Mesendoderm (in vitro differentiated cells): ENCODE measurements at regions not wholly inside any gene's neighbourhood (a gene's known extent, or its start where the extent isn't known, plus 50 kb on each side); places are given as distances from the start of the nearest gene placed in this dataset.

Experiments
- DNase-seq: peaks from one replicate; pipeline ENCODE4 v3.0.0; 2013
- H2AK5ac ChIP-seq: 2 replicates; pipeline ENCODE4 v1.6.1; 2013; ENCODE audit warnings: low read length, inconsistent platforms
- H2BK120ac ChIP-seq: 2 replicates; pipeline ENCODE4 v1.6.1; 2013; ENCODE audit warnings: low read depth, mild to moderate bottlenecking, low read length, moderate library complexity, mixed read lengths
- H2BK15ac ChIP-seq: replicated peaks from 2 replicates; pipeline ENCODE4 v1.6.1; 2013; ENCODE audit warnings: low read depth, mild to moderate bottlenecking, moderate library complexity
- H2BK5ac ChIP-seq: 2 replicates; pipeline ENCODE4 v1.6.1; 2013; ENCODE audit warnings: low read length, inconsistent platforms
- H3K18ac ChIP-seq: 2 replicates; pipeline ENCODE4 v1.6.1; 2013; ENCODE audit warnings: mild to moderate bottlenecking, low read length, mixed read lengths
- H3K23ac ChIP-seq: one replicate; pipeline ENCODE4 v1.6.1; 2013; ENCODE audit warnings: low read length
- H3K27ac ChIP-seq: 2 replicates; pipeline ENCODE4 v1.5.1; 2013; ENCODE audit warnings: low read depth, mild to moderate bottlenecking, inconsistent platforms, low read length, moderate library complexity
- H3K27me3 ChIP-seq: 2 replicates; pipeline ENCODE4 v1.6.1; 2013; ENCODE audit warnings: low read length, control low read depth, mild to moderate bottlenecking, inconsistent platforms; ENCODE audit not compliant: insufficient read depth, poor library complexity
- H3K36me3 ChIP-seq: 2 replicates; pipeline ENCODE4 v1.6.1; 2013; ENCODE audit warnings: low read length, inconsistent platforms; ENCODE audit not compliant: control insufficient read depth, insufficient read depth
- H3K4ac ChIP-seq: one replicate; pipeline ENCODE4 v1.6.1; 2013; ENCODE audit warnings: low read depth, mild to moderate bottlenecking, low read length, moderate library complexity
- H3K4me1 ChIP-seq: 2 replicates; pipeline ENCODE4 v1.6.1; 2013; ENCODE audit warnings: low read depth, low read length, inconsistent platforms; ENCODE audit not compliant: control insufficient read depth
- H3K4me2 ChIP-seq: 2 replicates; pipeline ENCODE4 v1.6.1; 2013; ENCODE audit warnings: low read length
- H3K4me3 ChIP-seq: 2 replicates; pipeline ENCODE4 v1.5.1; 2013; ENCODE audit warnings: mild to moderate bottlenecking, low read length
- H3K56ac ChIP-seq: one replicate; pipeline ENCODE4 v1.6.1; 2013; ENCODE audit warnings: low read length
- H3K79me1 ChIP-seq: 2 replicates; pipeline ENCODE4 v1.6.1; 2013; ENCODE audit warnings: low read length, inconsistent platforms
- H3K79me2 ChIP-seq: 2 replicates; pipeline ENCODE4 v1.6.1; 2013; ENCODE audit warnings: mild to moderate bottlenecking, low read length; ENCODE audit not compliant: control insufficient read depth, insufficient read depth
- H3K9ac ChIP-seq: 2 replicates; pipeline ENCODE4 v1.6.1; 2013; ENCODE audit warnings: low read length, inconsistent platforms
- H4K5ac ChIP-seq: one replicate; pipeline ENCODE4 v1.6.1; 2013; ENCODE audit warnings: low read length
- H4K8ac ChIP-seq: one replicate; pipeline ENCODE4 v1.6.1; 2013; ENCODE audit warnings: low read depth, mild to moderate bottlenecking, control low read depth, low read length, moderate library complexity
- WGBS: extraction: QIAGEN DNeasy Blood & Tissue Kit; methylation state at CpG from one replicate; pipeline ENCODE4 v1.1.7; 2013; ENCODE audit warnings: low lambda C conversion rate, missing lambda C conversion rate; ENCODE audit not compliant: insufficient coverage; ENCODE audit errors: extremely low coverage; 5-methylcytosine and 5-hydroxymethylcytosine counted together

- Histone ChIP-seq H4K8ac (no peak overlapping the region), H3K4me2 (no peak overlapping the region), H3K27ac (no peak overlapping the region), H3K79me2 (no peaks in the 10 kb centered on the region), H3K18ac (no peak overlapping the region), H3K79me1 (no peaks in the 10 kb centered on the region), H4K5ac (no peak overlapping the region), H3K56ac (no peak overlapping the region), H3K27me3 (no peaks in the 10 kb centered on the region), H3K36me3 (no peaks in the 10 kb centered on the region), H3K4me3 (no peak overlapping the region), H2BK120ac (no peak overlapping the region), H3K4ac (no peak overlapping the region), H2BK5ac (no peak overlapping the region), H3K9ac (no peak overlapping the region), H3K4me1 (no peaks in the 10 kb centered on the region), H2BK15ac (no peak overlapping the region), H3K23ac (no peak overlapping the region), H2AK5ac (no peak overlapping the region)
- no CpG with 5 or more reads among the region's 4 CpGs for WGBS
- peak; percentile 32 for DNase-seq
Measured at GRCh38 chr1:222865718-222866117, 50.9 kb downstream of the DISP1 start.

GRCh38 chr1:222867316-222867715 lies 52.5 kb downstream of the DISP1 start:
- Histone ChIP-seq H3K4me1 (no peaks in the 10 kb centered on the region), H3K4ac (no peak overlapping the region), H3K79me1 (no peaks in the 10 kb centered on the region), H3K27ac (no peak overlapping the region), H3K4me3 (no peak overlapping the region), H4K5ac (no peak overlapping the region), H2AK5ac (no peak overlapping the region), H4K8ac (no peak overlapping the region), H3K79me2 (no peaks in the 10 kb centered on the region), H3K9ac (no peak overlapping the region), H2BK5ac (no peak overlapping the region), H3K27me3 (no peaks in the 10 kb centered on the region), H3K18ac (no peak overlapping the region), H2BK120ac (no peak overlapping the region), H3K4me2 (no peak overlapping the region), H3K36me3 (no peaks in the 10 kb centered on the region), H3K56ac (no peak overlapping the region), H2BK15ac (no peak overlapping the region), H3K23ac (no peak overlapping the region)
- WGBS: no CpG with 5 or more reads among the region's 1 CpG
- DNase-seq: no peak

GRCh38 chr1:222876182-222876581 lies 61.3 kb downstream of the DISP1 start:
- no CpG with 5 or more reads among the region's 1 CpG for whole genome bisulfite sequencing

GRCh38 chr1:222877854-222878253 lies 63.0 kb downstream of the DISP1 start:
- no peak overlapping the region for H2AK5ac ChIP-seq
- no peak overlapping the region for H2BK5ac ChIP-seq
- H3K9ac ChIP-seq: no peak overlapping the region
- H3K79me1 ChIP-seq: no peaks in the 10 kb centered on the region
- no peaks in the 10 kb centered on the region for H3K27me3 ChIP-seq
- H3K79me2 ChIP-seq: no peaks in the 10 kb centered on the region
- no peak overlapping the region for H3K4ac ChIP-seq
- peak; percentile 10 for DNase-seq
- H3K27ac ChIP-seq: no peak overlapping the region
- H3K4me1 ChIP-seq: no peaks in the 10 kb centered on the region
- WGBS: no CpG with 5 or more reads among the region's 2 CpGs
- H3K4me2 ChIP-seq: no peak overlapping the region
- H2BK15ac ChIP-seq: no peak overlapping the region
- H2BK120ac ChIP-seq: no peak overlapping the region
- H4K5ac ChIP-seq: no peak overlapping the region
- no peak overlapping the region for H4K8ac ChIP-seq
- H3K23ac ChIP-seq: no peak overlapping the region
- H3K56ac ChIP-seq: no peak overlapping the region
- H3K4me3 ChIP-seq: no peak overlapping the region
- no peak overlapping the region for H3K18ac ChIP-seq
- no peaks in the 10 kb centered on the region for H3K36me3 ChIP-seq

More at GRCh38 chr1:222876182-222876581, 61.3 kb downstream of the DISP1 start:
- Histone ChIP-seq H3K4ac (no peak overlapping the region), H2BK5ac (no peak overlapping the region), H3K79me2 (no peaks in the 10 kb centered on the region), H2BK15ac (no peak overlapping the region), H3K79me1 (no peaks in the 10 kb centered on the region), H2BK120ac (no peak overlapping the region), H4K8ac (no peak overlapping the region), H3K23ac (no peak overlapping the region), H3K18ac (no peak overlapping the region), H3K27me3 (no peaks in the 10 kb centered on the region), H3K56ac (no peak overlapping the region), H3K4me1 (no peaks in the 10 kb centered on the region), H3K4me2 (no peak overlapping the region), H3K4me3 (no peak overlapping the region), H3K27ac (no peak overlapping the region), H3K36me3 (no peaks in the 10 kb centered on the region), H4K5ac (no peak overlapping the region), H3K9ac (no peak overlapping the region), H2AK5ac (no peak overlapping the region)
- DNase-seq: no peak

GRCh38 chr1:222880587-222880986 lies 65.7 kb downstream of the DISP1 start:
- no peak overlapping the region for H4K5ac ChIP-seq
- no peak overlapping the region for H2AK5ac ChIP-seq
- no peak overlapping the region for H3K23ac ChIP-seq
- H3K9ac ChIP-seq: no peak overlapping the region
- H2BK15ac ChIP-seq: no peak overlapping the region
- H3K4me3 ChIP-seq: no peak overlapping the region
- DNase-seq: peak; percentile 7
- H3K4ac ChIP-seq: no peak overlapping the region
- no peak overlapping the region for H3K4me2 ChIP-seq
- no peak overlapping the region for H3K27ac ChIP-seq
- H3K36me3 ChIP-seq: no peaks in the 10 kb centered on the region
- no peaks in the 10 kb centered on the region for H3K79me2 ChIP-seq
- H3K79me1 ChIP-seq: no peaks in the 10 kb centered on the region
- H3K4me1 ChIP-seq: no peaks in the 10 kb centered on the region
- no peaks in the 10 kb centered on the region for H3K27me3 ChIP-seq
- H3K56ac ChIP-seq: no peak overlapping the region
- no CpG with 5 or more reads among the region's 2 CpGs for WGBS
- no peak overlapping the region for H4K8ac ChIP-seq
- no peak overlapping the region for H2BK5ac ChIP-seq
- no peak overlapping the region for H2BK120ac ChIP-seq
- no peak overlapping the region for H3K18ac ChIP-seq

- Histone ChIP-seq H3K9ac (no peak overlapping the region), H3K4me1 (peaks cover 2% of the 10 kb centered on the region), H2BK120ac (no peak overlapping the region), H4K5ac (no peak overlapping the region), H3K18ac (no peak overlapping the region), H3K4ac (no peak overlapping the region), H4K8ac (no peak overlapping the region), H3K79me2 (no peaks in the 10 kb centered on the region), H3K4me3 (no peak overlapping the region), H3K27ac (no peak overlapping the region), H3K4me2 (no peak overlapping the region), H3K36me3 (no peaks in the 10 kb centered on the region), H3K79me1 (no peaks in the 10 kb centered on the region), H2BK5ac (no peak overlapping the region), H3K27me3 (no peaks in the 10 kb centered on the region), H2AK5ac (no peak overlapping the region), H3K23ac (no peak overlapping the region), H3K56ac (no peak overlapping the region), H2BK15ac (no peak overlapping the region)
- DNase-seq: no peak
- no CpG with 5 or more reads among the region's 4 CpGs for WGBS
Measured at GRCh38 chr1:222886194-222886854, 71.5 kb downstream of the DISP1 start.
